ENCODE measurements at regions not wholly inside any gene's neighbourhood (a gene's known extent, or its start where the extent isn't known, plus 50 kb on each side); places are given as distances from the start of the nearest gene placed in this dataset.
"Not testable (repeated sequence)": the region's sequence is repeated elsewhere in the genome, so short reads cannot be mapped to it uniquely, and the experiment has no call there.

- TF ChIP-seq CTCF (conservative IDR thresholded peaks at IDR 0.05; ENCODE audit: low read depth, low read length); USF2 (IDR thresholded peaks at IDR 0.05; ENCODE audit: low read depth, low read length); POLR2A (IDR thresholded peaks at IDR 0.05; ENCODE audit: low read depth, low read length); FOS (IDR thresholded peaks at IDR 0.05; ENCODE audit: low read depth, low read length); RCOR1 (IDR thresholded peaks at IDR 0.05; ENCODE audit: insufficient replicate concordance, low read length); SMC3 (IDR thresholded peaks at IDR 0.05; ENCODE audit: low read depth, low read length); RFX5 (IDR thresholded peaks at IDR 0.05; ENCODE audit: low read depth, low read length); MXI1 (IDR thresholded peaks at IDR 0.05; ENCODE audit: borderline replicate concordance, low read depth, low read length); RAD21 (IDR thresholded peaks at IDR 0.05; ENCODE audit: low read length); ELK1 (IDR thresholded peaks at IDR 0.05; ENCODE audit: borderline replicate concordance, low read depth, low read length): not testable (repeated sequence)
- TF ChIP-seq CEBPB (IDR thresholded peaks at IDR 0.05; ENCODE audit: low read depth, low read length) = peak; percentile 57
Measured at GRCh38 chr16:6736302-6736701, 596.3 kb upstream of the RBFOX1 start.
